Mesenchymal stem cell (in vitro differentiated cells and primary cell): ENCODE measurements at regions not wholly inside any gene's neighbourhood (a gene's known extent, or its start where the extent isn't known, plus 50 kb on each side); places are given as distances from the start of the nearest gene placed in this dataset.

Source experiments
- DNase-seq: peaks from one replicate; pipeline ENCODE4 v3.0.0-alpha.2; 2013
- H2AFZ ChIP-seq: one replicate; pipeline ENCODE4 v1.6.1; 2013; ENCODE audit warnings: low read depth, mild to moderate bottlenecking, control low read depth, inconsistent platforms, low read length, moderate library complexity
- H2AK5ac ChIP-seq: 2 replicates; pipeline ENCODE4 v1.6.1; 2013; ENCODE audit warnings: low read length, moderate library complexity, mild to moderate bottlenecking, inconsistent platforms; ENCODE audit not compliant: severe bottlenecking
- H2BK120ac ChIP-seq: one replicate; pipeline ENCODE4 v1.6.1; 2013; ENCODE audit warnings: low read depth, mild to moderate bottlenecking, inconsistent platforms, low read length, moderate library complexity
- H2BK12ac ChIP-seq, 2 experiments: one replicate each; pipeline ENCODE4 v1.6.1; 2013; ENCODE audit warnings: inconsistent platforms in 2 of 2, low read length in 2 of 2, mild to moderate bottlenecking in 2 of 2, moderate library complexity in 2 of 2, control low read depth in 1 of 2
- H2BK15ac ChIP-seq: one replicate; pipeline ENCODE4 v1.6.1; 2013; ENCODE audit warnings: mild to moderate bottlenecking, low read depth, inconsistent platforms; ENCODE audit not compliant: poor library complexity, severe bottlenecking
- H2BK5ac ChIP-seq: 2 replicates; pipeline ENCODE4 v1.6.1; 2013; ENCODE audit warnings: low read depth, mild to moderate bottlenecking, low read length, control low read depth, inconsistent platforms; ENCODE audit not compliant: poor library complexity, severe bottlenecking
- H3K14ac ChIP-seq, 2 experiments: one replicate each; pipeline ENCODE4 v1.6.1; 2013; ENCODE audit warnings: inconsistent platforms in 2 of 2, low read length in 2 of 2, control low read depth in 1 of 2, mild to moderate bottlenecking in 1 of 2, moderate library complexity in 1 of 2
- H3K18ac ChIP-seq, 2 experiments: one replicate each; pipeline ENCODE4 v1.6.1; 2013; ENCODE audit warnings: inconsistent platforms in 2 of 2, low read length in 2 of 2, control low read depth in 1 of 2, low read depth in 1 of 2, mild to moderate bottlenecking in 1 of 2
- H3K23ac ChIP-seq, 2 experiments: one replicate each; pipeline ENCODE4 v1.6.1; 2013; ENCODE audit warnings: inconsistent platforms in 2 of 2, low read length in 2 of 2, mild to moderate bottlenecking in 2 of 2, moderate library complexity in 2 of 2, control low read depth in 1 of 2
- H3K27ac ChIP-seq: 2 replicates; pipeline ENCODE4 v1.5.1; 2013; ENCODE audit warnings: mild to moderate bottlenecking, moderate library complexity, low read length, control low read depth, inconsistent platforms; ENCODE audit not compliant: poor library complexity, severe bottlenecking
- H3K27me3 ChIP-seq, 2 experiments: 2 replicates each; pipeline versions ENCODE4 v1.6.1 to v1.7.0; 2013; ENCODE audit warnings: low read length in 2 of 2, mild to moderate bottlenecking in 2 of 2, moderate library complexity in 2 of 2, control low read depth in 1 of 2, inconsistent platforms in 1 of 2; ENCODE audit not compliant: control insufficient read depth in 1 of 2, insufficient read depth in 1 of 2
- H3K36me3 ChIP-seq, 2 experiments: 2 replicates each; pipeline versions ENCODE4 v1.6.1 to v1.7.0; 2013; ENCODE audit warnings: low read length in 2 of 2, control low read depth in 1 of 2, inconsistent platforms in 1 of 2, low read depth in 1 of 2, mild to moderate bottlenecking in 1 of 2; ENCODE audit not compliant: insufficient read depth in 2 of 2, control insufficient read depth in 1 of 2
- H3K4ac ChIP-seq, 2 experiments: one replicate each; pipeline ENCODE4 v1.6.1; 2013; ENCODE audit warnings: inconsistent platforms in 2 of 2, low read length in 2 of 2, mild to moderate bottlenecking in 2 of 2, moderate library complexity in 2 of 2, control low read depth in 1 of 2, low read depth in 1 of 2
- H3K4me1 ChIP-seq: 2 replicates; pipeline ENCODE4 v1.6.1; 2013; ENCODE audit warnings: low read depth, low read length, control low read depth; ENCODE audit not compliant: control insufficient read depth, insufficient read depth
- H3K4me2 ChIP-seq: 2 replicates; pipeline ENCODE4 v1.6.1; 2013; ENCODE audit warnings: low read length, mild to moderate bottlenecking, inconsistent platforms; ENCODE audit not compliant: poor library complexity, severe bottlenecking
- H3K4me3 ChIP-seq, 2 experiments: 2 replicates each; pipeline versions ENCODE4 v1.5.1 to v1.7.0; 2013; ENCODE audit warnings: low read length in 2 of 2, mild to moderate bottlenecking in 2 of 2, control low read depth in 1 of 2, low read depth in 1 of 2; ENCODE audit not compliant: insufficient read depth in 1 of 2
- H3K79me1 ChIP-seq: replicated peaks from 2 replicates; pipeline ENCODE4 v1.6.1; 2013; ENCODE audit warnings: mild to moderate bottlenecking, control low read depth, low read length, inconsistent platforms; ENCODE audit not compliant: poor library complexity, severe bottlenecking
- H3K9ac ChIP-seq: 2 replicates; pipeline ENCODE4 v1.7.0; 2013; ENCODE audit warnings: mild to moderate bottlenecking, low read length, moderate library complexity
- H3K9me3 ChIP-seq: 2 replicates; pipeline ENCODE4 v1.7.0; 2013; ENCODE audit warnings: mild to moderate bottlenecking, low read length; ENCODE audit not compliant: control insufficient read depth
- H4K8ac ChIP-seq: one replicate; pipeline ENCODE4 v1.6.1; 2013; ENCODE audit warnings: inconsistent platforms, mild to moderate bottlenecking, low read length, moderate library complexity
- H4K91ac ChIP-seq: one replicate; pipeline ENCODE4 v1.6.1; 2013; ENCODE audit warnings: mild to moderate bottlenecking, low read length, inconsistent platforms
- WGBS: methylation state at CpG from one replicate; pipeline ENCODE4 v1.1.7; 2013; ENCODE audit warnings: mixed read lengths; 5-methylcytosine and 5-hydroxymethylcytosine counted together

GRCh38 chr20:60999250-60999649 is 252.8 kb upstream of the CDH4 start:
- Histone ChIP-seq H4K91ac (no peak overlapping the region), H3K27me3 (peaks cover 0 to 5% of the 10 kb centered on the region in 2 experiments), H2AK5ac (no peak overlapping the region), H3K4me2 (no peak overlapping the region), H3K14ac (no peak overlapping the region), H2BK15ac (no peak overlapping the region), H3K36me3 (no peaks in the 10 kb centered on the region), H3K79me1 (no peaks in the 10 kb centered on the region), H3K27ac (no peak overlapping the region), H2BK12ac (no peak overlapping the region), H2BK120ac (no peak overlapping the region), H3K4me1 (no peaks in the 10 kb centered on the region), H4K8ac (no peak overlapping the region), H3K4me3 (no peak overlapping the region), H2BK5ac (no peak overlapping the region), H3K23ac (no peak overlapping the region), H3K18ac (no peak overlapping the region), H2AFZ (no peak overlapping the region), H3K9me3 (no peaks in the 10 kb centered on the region), H3K4ac (no peak overlapping the region), H3K9ac (peak overlapping the region; percentile 43)
- 80% methylated on average over 4 of the region's 5 CpGs for WGBS
- DNase-seq, result no peak

GRCh38 chr20:61002090-61002489 is 250.0 kb upstream of the CDH4 start:
- Histone ChIP-seq H2BK15ac (no peak overlapping the region), H3K4me3 (no peak overlapping the region), H3K14ac (no peak overlapping the region), H3K23ac (no peak overlapping the region), H4K8ac (no peak overlapping the region), H3K9me3 (no peaks in the 10 kb centered on the region), H3K9ac (no peak overlapping the region), H3K4me1 (no peaks in the 10 kb centered on the region), H3K18ac (no peak overlapping the region), H3K79me1 (no peaks in the 10 kb centered on the region), H3K4me2 (no peak overlapping the region), H2AFZ (no peak overlapping the region), H3K27ac (no peak overlapping the region), H3K36me3 (no peaks in the 10 kb centered on the region), H4K91ac (no peak overlapping the region), H3K27me3 (peaks cover 0 to 5% of the 10 kb centered on the region in 2 experiments), H2BK120ac (no peak overlapping the region), H2AK5ac (no peak overlapping the region), H2BK12ac (no peak overlapping the region), H2BK5ac (no peak overlapping the region), H3K4ac (no peak overlapping the region)
- WGBS, result 38% methylated on average over 3 of the region's 6 CpGs
- no peak for DNase-seq

GRCh38 chr20:61014491-61014890 is 237.6 kb upstream of the CDH4 start:
- WGBS, result 43% methylated on average over 5 of the region's 5 CpGs

GRCh38 chr20:61015602-61016001 is 236.5 kb upstream of the CDH4 start:
- no peak overlapping the region for H3K27ac ChIP-seq
- no peak overlapping the region for H2AK5ac ChIP-seq
- no peak overlapping the region for H3K4me2 ChIP-seq
- H2AFZ ChIP-seq, result no peak overlapping the region
- no peak overlapping the region for H4K8ac ChIP-seq
- no peaks in the 10 kb centered on the region for H3K79me1 ChIP-seq
- peaks cover 4% of the 10 kb centered on the region for H3K9me3 ChIP-seq
- H2BK12ac ChIP-seq, result no peak overlapping the region
- no peaks in the 10 kb centered on the region for H3K27me3 ChIP-seq
- H3K18ac ChIP-seq, result no peak overlapping the region
- H2BK5ac ChIP-seq, result no peak overlapping the region
- no peak overlapping the region for H4K91ac ChIP-seq
- H3K4me3 ChIP-seq, result no peak overlapping the region
- H3K23ac ChIP-seq, result no peak overlapping the region
- peaks cover 3% of the 10 kb centered on the region for H3K4me1 ChIP-seq
- no peak for DNase-seq
- H3K9ac ChIP-seq, result no peak overlapping the region
- no peak overlapping the region for H2BK120ac ChIP-seq
- H3K14ac ChIP-seq, result no peak overlapping the region
- WGBS, result 69% methylated on average over 6 of the region's 6 CpGs
- H3K4ac ChIP-seq, result no peak overlapping the region
- H2BK15ac ChIP-seq, result no peak overlapping the region
- no peaks in the 10 kb centered on the region for H3K36me3 ChIP-seq

More at GRCh38 chr20:61014491-61014890, 237.6 kb upstream of the CDH4 start:
- H3K4me1 ChIP-seq, result peaks cover 3% of the 10 kb centered on the region
- H2AK5ac ChIP-seq, result no peak overlapping the region
- no peak overlapping the region for H3K27ac ChIP-seq
- H4K91ac ChIP-seq, result no peak overlapping the region
- no peak overlapping the region for H3K4ac ChIP-seq
- H3K36me3 ChIP-seq, result no peaks in the 10 kb centered on the region
- no peak overlapping the region for H3K4me3 ChIP-seq
- H2BK120ac ChIP-seq, result no peak overlapping the region
- H2BK5ac ChIP-seq, result no peak overlapping the region
- no peak overlapping the region for H3K9ac ChIP-seq
- H4K8ac ChIP-seq, result no peak overlapping the region
- no peaks in the 10 kb centered on the region for H3K27me3 ChIP-seq
- H3K4me2 ChIP-seq, result no peak overlapping the region
- H3K14ac ChIP-seq, result no peak overlapping the region
- H3K9me3 ChIP-seq, result peaks cover 4% of the 10 kb centered on the region
- H2AFZ ChIP-seq, result no peak overlapping the region
- no peak overlapping the region for H3K18ac ChIP-seq
- no peaks in the 10 kb centered on the region for H3K79me1 ChIP-seq
- no peak overlapping the region for H2BK12ac ChIP-seq
- DNase-seq, result no peak
- H2BK15ac ChIP-seq, result no peak overlapping the region
- no peak overlapping the region for H3K23ac ChIP-seq
